ENCODE measurements at regions not wholly inside any gene's neighbourhood (a gene's known extent, or its start where the extent isn't known, plus 50 kb on each side); places are given as distances from the start of the nearest gene placed in this dataset.

DNA sequence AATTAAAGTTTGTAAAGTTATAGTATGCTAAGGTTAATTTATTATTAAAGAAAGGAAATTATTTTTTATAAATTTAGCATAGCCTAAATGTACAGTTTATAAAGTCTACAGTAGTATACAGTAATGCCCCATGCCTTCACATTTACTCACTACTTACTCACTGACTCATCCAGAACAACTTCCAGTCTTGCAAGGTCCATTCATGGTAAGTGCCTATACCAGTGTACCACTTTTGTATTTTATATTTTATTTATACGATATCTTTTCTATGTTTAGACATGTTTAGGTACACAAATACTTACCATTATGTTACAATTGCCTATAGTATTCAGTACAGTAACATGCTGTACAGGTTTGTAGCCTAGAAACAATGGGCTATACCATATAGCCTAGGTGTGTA, 95.1 kb upstream of the GRIN2B start:
- TF ChIP-seq, protein P1, sequence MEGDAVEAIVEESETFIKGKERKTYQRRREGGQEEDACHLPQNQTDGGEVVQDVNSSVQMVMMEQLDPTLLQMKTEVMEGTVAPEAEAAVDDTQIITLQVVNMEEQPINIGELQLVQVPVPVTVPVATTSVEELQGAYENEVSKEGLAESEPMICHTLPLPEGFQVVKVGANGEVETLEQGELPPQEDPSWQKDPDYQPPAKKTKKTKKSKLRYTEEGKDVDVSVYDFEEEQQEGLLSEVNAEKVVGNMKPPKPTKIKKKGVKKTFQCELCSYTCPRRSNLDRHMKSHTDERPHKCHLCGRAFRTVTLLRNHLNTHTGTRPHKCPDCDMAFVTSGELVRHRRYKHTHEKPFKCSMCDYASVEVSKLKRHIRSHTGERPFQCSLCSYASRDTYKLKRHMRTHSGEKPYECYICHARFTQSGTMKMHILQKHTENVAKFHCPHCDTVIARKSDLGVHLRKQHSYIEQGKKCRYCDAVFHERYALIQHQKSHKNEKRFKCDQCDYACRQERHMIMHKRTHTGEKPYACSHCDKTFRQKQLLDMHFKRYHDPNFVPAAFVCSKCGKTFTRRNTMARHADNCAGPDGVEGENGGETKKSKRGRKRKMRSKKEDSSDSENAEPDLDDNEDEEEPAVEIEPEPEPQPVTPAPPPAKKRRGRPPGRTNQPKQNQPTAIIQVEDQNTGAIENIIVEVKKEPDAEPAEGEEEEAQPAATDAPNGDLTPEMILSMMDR (conservative IDR thresholded peaks at IDR 0.05; ENCODE audit: low read depth, low read length), result no peak
- TF ChIP-seq EZH2 (IDR thresholded peaks at IDR 0.05; ENCODE audit: borderline replicate concordance, low read depth, low read length, poor library complexity, severe bottlenecking), result no peak

Data from A673 (cell line).